Left cardiac atrium (tissue), 4 donors: ENCODE measurements at regions not wholly inside any gene's neighbourhood (a gene's known extent, or its start where the extent isn't known, plus 50 kb on each side); places are given as distances from the start of the nearest gene placed in this dataset.

Experiments used
- ATAC-seq, 2 donors: fragments of 200-7000 bp; cut with Tn5 transposase; one replicate each; pipeline ENCODE4 v1.9.1; 2020; ENCODE audit warnings: mild to moderate bottlenecking in 2 of 2, moderate library complexity in 2 of 2
- DNase-seq: peaks from one replicate; pipeline ENCODE4 v3.0.0-alpha.2; 2020
- intact Hi-C, 2 donors: fragments of 100-400 bp; cut with DNase I; formaldehyde crosslinking; loops; one replicate each; pipeline versions ENCODE4 v1.14.1 to v1.15.1; 2022 to 2023
- donor health status: DM: no; HTN: yes; CAD: no.
- donor health status: DM: no; HTN: yes; CAD: no; lungs with severe emphysema.
- donor health status: DM: yes; HTN: yes; CAD: no.
- donor health status: Dilated cardiomyopathy.

- DNase-seq (no peak), ATAC-seq (no peak)
- intact Hi-C loops = no loop called here
Measured at GRCh38 chr10:131760416-131761166, 140.2 kb upstream of the PPP2R2D start.

GRCh38 chr10:131762789-131763696, 137.8 kb upstream of the PPP2R2D start:
- no peak for DNase-seq
- intact Hi-C loops = no loop called here
- ATAC-seq = no peak

DNA sequence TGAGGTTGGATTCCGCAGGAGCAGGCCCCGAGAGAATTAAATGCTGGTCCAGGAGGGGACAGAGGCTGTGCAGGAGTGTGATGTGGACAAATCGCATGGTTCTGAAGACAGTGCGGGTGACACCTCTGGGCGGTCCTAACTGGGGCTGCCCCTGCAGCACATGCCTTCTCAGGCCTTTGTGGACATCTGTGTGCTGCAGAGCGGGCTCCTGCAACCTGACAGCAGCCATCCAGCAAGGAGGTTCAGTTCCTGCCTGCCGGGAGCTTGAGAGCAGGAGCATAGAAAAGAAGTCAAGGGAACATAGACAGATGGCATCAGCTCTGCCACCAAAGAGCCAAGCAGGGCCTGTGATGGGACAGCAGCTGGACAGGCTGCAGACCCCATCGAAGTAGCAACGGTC, 135.9 kb upstream of the PPP2R2D start:
- DNase-seq (no peak), ATAC-seq (no peak)
- intact Hi-C loops = no loop called here

- intact Hi-C loops = no loop called here
- DNase-seq (no peak), ATAC-seq (no peak)
Measured at GRCh38 chr10:131766096-131766495, 134.7 kb upstream of the PPP2R2D start.

- DNase-seq (no peak), ATAC-seq (no peak)
- intact Hi-C loops = no loop called here
Measured at GRCh38 chr10:131767716-131768115, 133.1 kb upstream of the PPP2R2D start.

DNA sequence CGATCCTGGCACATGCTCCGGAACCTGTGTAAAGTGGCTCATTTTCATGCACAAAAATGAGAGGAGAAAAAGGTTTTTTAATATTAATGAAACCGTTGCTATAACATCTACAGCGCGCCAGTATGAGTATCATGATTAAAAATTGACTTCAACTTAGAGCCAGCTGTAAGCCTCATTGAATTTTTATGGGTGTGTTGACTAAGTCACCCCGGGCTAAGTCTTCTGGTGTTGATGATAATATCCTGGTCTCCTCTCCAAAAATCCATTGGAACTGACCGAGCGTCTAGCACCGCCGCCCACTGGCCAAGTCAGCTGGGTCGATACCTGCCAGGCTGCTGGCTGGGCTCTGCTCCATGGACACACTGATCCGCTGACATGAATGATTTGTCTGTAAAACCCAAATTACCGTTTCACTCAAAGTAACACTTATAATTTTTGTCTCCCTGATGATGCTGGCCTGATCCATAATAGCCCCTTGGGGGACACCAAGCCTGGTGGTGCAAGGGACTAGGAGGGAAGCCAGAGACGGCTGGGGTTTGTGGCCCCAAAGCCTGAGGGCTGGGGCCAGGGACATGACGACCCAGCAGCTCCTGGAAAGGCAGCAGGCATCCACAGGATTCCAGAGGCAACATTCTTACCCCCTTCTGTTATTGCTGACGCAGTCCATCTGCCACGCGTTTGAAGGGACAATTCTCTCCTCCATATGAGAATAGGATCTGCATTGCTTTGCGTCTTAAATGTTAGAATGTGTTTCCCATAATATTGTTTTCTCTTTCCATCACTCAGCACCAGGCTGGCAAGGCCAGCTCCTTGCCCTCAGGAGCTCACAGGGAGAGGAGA, 131.0 kb upstream of the PPP2R2D start:
- no peak for ATAC-seq
- intact Hi-C loops = no loop called here

DNA sequence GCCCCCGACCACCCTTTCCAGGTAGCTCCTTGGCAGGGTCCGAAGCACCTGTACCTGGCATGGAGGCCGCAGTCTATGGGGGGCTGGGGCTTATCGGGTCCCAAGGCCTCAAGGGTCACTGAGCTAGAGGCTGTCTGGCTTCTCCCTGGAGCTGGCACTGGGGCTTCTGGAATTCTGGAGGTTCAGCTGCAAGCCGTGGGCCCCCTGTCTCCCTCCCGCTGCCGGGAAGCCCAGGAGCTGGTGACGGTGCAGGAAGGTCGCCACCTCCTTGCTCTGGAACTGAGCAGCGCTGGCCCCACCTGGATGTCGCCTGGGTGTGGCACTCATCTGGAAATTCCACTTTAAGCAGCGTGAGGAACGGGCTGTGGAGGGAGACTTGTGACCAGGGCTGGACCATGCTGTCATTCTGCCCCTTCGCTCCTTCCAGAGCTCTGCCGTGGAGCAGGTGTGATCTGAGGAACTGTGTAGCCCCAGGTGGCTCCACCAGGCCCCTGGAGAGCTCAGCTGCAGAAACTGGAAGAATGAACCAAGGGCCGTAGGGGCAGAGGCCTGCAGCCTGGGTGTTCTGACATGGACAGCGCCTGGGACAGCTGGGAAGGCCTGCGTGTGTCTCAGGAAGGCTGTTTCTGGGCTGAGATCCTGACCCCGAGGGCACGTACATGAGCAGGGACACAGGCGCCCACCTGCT, 129.7 kb upstream of the PPP2R2D start:
- no peak for DNase-seq
- intact Hi-C loops = no loop called here
- ATAC-seq = no peak

More for the DNA sequence above, 131.0 kb upstream of the PPP2R2D start:
- DNase-seq = no peak

GRCh38 chr10:131771634-131772358, 129.0 kb upstream of the PPP2R2D start:
- ATAC-seq (no peak), DNase-seq (no peak)

DNA sequence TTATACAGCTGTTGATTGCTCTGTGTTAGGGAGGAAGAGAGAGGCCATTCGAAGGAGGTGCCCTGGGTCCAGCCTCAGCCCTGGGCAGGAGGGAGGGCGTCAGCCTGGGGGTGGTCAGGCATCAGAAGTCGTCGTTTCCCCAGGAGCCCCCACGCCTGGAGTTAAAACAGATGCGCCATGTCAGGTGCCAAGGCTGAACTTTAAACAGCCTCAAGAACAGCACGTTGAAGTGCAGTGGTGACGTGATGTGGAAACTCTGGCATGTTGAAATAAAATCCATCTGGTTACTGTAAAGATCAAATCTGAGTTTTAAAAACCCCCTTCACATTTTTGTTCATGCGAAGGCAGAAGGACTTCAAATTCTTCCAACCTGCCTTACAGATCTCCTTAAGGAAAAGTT, 128.4 kb upstream of the PPP2R2D start:
- no peak for DNase-seq
- intact Hi-C loops = no loop called here
- ATAC-seq = no peak

More at GRCh38 chr10:131771634-131772358, 129.0 kb upstream of the PPP2R2D start:
- intact Hi-C loops = no loop called here

DNA sequence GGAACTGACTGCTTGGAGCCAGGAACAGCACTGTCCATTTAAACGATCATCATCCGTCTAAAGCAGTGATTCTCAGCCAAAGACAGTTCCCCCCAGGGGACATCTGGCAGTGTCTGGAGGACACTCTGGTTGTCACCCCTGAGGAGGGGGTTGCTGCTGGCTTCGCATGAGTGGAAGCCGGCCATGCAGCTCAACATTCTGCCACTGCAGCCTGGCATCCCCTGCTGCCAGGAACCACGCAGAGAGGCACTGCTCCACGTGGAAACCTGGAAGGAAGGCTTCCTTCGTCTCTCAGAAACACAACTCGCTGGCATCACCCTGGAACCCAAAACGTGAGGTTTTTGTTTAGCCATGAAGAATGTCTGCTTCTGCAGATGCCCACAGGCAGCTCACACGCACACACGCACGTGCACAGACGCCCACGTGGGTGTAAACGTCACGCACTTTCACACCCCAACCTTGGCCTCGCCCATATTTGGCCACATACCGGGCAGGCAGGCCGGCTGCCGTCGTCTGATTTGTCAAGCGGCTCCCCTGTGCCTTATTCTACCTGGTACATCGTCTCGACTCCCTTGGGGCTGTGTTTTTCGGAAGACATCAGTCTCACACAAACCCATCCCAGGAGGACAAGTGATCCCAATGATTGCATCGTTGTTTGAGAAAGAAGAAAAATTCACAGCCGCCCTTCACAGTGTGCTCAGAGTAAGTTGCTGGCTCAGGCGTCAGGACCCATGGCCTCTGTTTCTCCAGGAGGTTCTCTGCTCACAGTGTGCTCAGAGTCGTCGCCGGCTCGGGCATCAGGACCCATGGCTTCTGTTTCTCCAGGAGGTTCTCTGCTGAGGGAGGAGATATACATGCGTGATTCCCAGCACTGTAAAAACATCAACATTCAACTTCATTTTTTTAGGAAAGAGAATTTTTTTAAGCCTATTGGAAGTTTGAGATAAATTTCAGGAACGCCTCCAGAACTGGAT, 127.2 kb upstream of the PPP2R2D start:
- DNase-seq = no peak
- intact Hi-C loops = no loop called here
- ATAC-seq = no peak

- DNase-seq (no peak), ATAC-seq (no peak)
- intact Hi-C loops = no loop called here
Measured at GRCh38 chr10:131774681-131775085, 126.1 kb upstream of the PPP2R2D start.

DNA sequence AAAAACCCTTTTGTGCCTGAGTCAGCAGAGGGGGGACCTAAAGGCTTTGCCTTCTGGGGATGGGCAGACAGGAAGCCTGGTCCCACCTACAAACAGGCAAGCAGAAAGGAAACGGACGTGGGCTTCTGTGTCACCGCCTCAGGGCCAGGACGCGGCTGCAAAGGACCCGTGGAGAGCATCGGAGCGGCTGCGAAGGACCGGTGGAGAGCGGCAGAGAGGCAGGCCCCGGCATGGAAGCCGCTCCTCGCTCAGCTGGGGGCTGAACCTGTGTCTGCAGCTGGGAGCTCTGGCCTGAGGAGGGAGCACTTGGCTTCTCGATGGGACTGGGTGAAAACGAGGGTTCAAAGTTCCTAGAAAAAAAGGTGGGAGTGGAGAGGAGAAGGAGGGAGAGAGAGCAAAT, 125.4 kb upstream of the PPP2R2D start:
- no peak for ATAC-seq
- no peak for DNase-seq
- intact Hi-C loops = no loop called here

DNA sequence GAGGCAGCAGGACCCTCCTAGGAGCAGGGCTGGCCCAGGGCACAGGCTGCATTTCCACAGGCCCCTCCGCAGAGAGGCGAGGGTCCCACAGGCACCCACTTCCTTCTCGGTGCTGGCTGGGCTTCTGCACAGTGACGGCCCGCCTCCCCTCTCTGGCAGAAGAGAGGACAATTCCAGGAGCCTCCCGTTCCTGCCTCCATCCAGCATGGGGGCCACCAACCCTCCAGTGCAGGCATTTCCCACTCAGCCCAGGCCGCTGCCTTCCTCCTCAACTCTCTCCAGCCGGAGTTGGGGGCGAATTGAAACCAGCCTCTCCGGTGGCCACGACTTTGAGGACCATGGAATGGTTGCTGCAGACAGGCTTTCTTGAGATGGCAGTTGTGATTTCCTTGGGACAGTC, 125.0 kb upstream of the PPP2R2D start:
- no peak for DNase-seq
- no peak for ATAC-seq
- intact Hi-C loops = no loop called here

DNA sequence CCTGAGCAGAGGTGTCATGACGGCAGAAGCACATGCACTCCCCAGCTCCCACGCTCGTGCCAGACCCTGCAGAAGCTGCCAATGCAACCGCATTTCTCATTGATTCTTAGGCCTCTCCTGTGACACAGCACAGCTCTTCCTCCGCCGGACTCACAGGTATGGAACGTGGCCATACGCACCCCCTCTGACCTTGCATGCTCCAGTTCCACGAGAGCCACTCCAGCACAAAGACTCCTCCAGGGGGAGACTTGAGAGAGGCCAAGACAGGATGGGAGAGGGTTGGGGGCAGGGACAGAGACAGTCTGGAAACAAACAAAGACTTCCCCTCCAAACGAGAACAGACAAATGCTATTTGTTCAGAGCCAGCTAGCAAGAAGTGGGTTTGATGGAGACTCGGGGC, 124.3 kb upstream of the PPP2R2D start:
- ATAC-seq (no peak), DNase-seq (no peak)
- intact Hi-C loops = no loop called here

GRCh38 chr10:131777162-131777561, 123.6 kb upstream of the PPP2R2D start:
- DNase-seq (no peak), ATAC-seq (no peak)
- intact Hi-C loops = no loop called here

- no peak for ATAC-seq
- DNase-seq = no peak
- intact Hi-C loops = no loop called here
Measured at GRCh38 chr10:131777921-131778320, 122.9 kb upstream of the PPP2R2D start.

- DNase-seq = no peak
- ATAC-seq = no peak
- intact Hi-C loops = no loop called here
Measured at GRCh38 chr10:131778385-131778784, 122.4 kb upstream of the PPP2R2D start.
